Islet precursor cell (in vitro differentiated cells): ENCODE measurements at regions not wholly inside any gene's neighbourhood (a gene's known extent, or its start where the extent isn't known, plus 50 kb on each side); places are given as distances from the start of the nearest gene placed in this dataset.

ENCODE experiments used
- DNase-seq: peaks from one replicate; pipeline ENCODE4 v3.0.0-alpha.2; 2018

- peak; percentile 37 for DNase-seq
Measured at GRCh38 chr2:8611246-8611645, 70.6 kb upstream of the ID2 start.

- peak; percentile 45 for DNase-seq
Measured at GRCh38 chr2:8611700-8612099, 70.2 kb upstream of the ID2 start.

- peak; percentile 33 for DNase-seq
Measured at GRCh38 chr2:8612734-8613179, 69.1 kb upstream of the ID2 start.

- DNase-seq, result peak; percentile 14
Measured at GRCh38 chr2:8613207-8613999, 68.5 kb upstream of the ID2 start.

- DNase-seq, result peak; percentile 32
Measured at GRCh38 chr2:8614646-8615045, 67.2 kb upstream of the ID2 start.

GRCh38 chr2:8615252-8615575, 66.6 kb upstream of the ID2 start:
- DNase-seq, result peak; percentile 32

- DNase-seq, result peak; percentile 38
Measured at GRCh38 chr2:8615576-8616281, 66.1 kb upstream of the ID2 start.

GRCh38 chr2:8617048-8617447, 64.8 kb upstream of the ID2 start:
- peak; percentile 34 for DNase-seq

- DNase-seq, result peak; percentile 37
Measured at GRCh38 chr2:8617590-8617989, 64.3 kb upstream of the ID2 start.

GRCh38 chr2:8619071-8619470, 62.8 kb upstream of the ID2 start:
- peak; percentile 38 for DNase-seq

- no peak for DNase-seq
Measured at GRCh38 chr2:8620611-8621382, 61.1 kb upstream of the ID2 start.

GRCh38 chr2:8622199-8622911, 59.5 kb upstream of the ID2 start:
- DNase-seq, result no peak

GRCh38 chr2:8622924-8623465, 58.9 kb upstream of the ID2 start:
- DNase-seq, result no peak

GRCh38 chr2:8623576-8623957, 58.3 kb upstream of the ID2 start:
- DNase-seq, result no peak

GRCh38 chr2:8623958-8624591, 57.8 kb upstream of the ID2 start:
- DNase-seq, result no peak

GRCh38 chr2:8624855-8625398, 56.9 kb upstream of the ID2 start:
- peak; percentile 45 for DNase-seq

GRCh38 chr2:8625399-8626300, 56.2 kb upstream of the ID2 start:
- peak; percentile 51 for DNase-seq

GRCh38 chr2:8626572-8626971, 55.3 kb upstream of the ID2 start:
- peak; percentile 46 for DNase-seq

GRCh38 chr2:8627019-8627691, 54.7 kb upstream of the ID2 start:
- no peak for DNase-seq

GRCh38 chr2:8627692-8628085, 54.2 kb upstream of the ID2 start:
- no peak for DNase-seq
